ENCODE measurements at regions not wholly inside any gene's neighbourhood (a gene's known extent, or its start where the extent isn't known, plus 50 kb on each side); places are given as distances from the start of the nearest gene placed in this dataset.

GRCh38 chr22:44600207-44600785 is 101.7 kb upstream of the PRR5 start:
- Histone ChIP-seq H3K27me3 (ENCODE audit: control insufficient read depth in 4 of 4, insufficient read depth in 4 of 4, low read length in 3 of 4) (peaks cover 0 to 3% (median 0%) of the 10 kb centered on the region in 4 donors), H3K9me3 (ENCODE audit: control insufficient read depth in 4 of 4, low read length in 3 of 4) (no peaks in the 10 kb centered on the region), H3K4me1 (ENCODE audit: control insufficient read depth in 4 of 4, insufficient read depth in 4 of 4, low read length in 3 of 4) (no peaks in the 10 kb centered on the region), H3K36me3 (ENCODE audit: control insufficient read depth in 4 of 4, insufficient read depth in 3 of 4, low read depth in 1 of 4, low read length in 3 of 4) (no peaks in the 10 kb centered on the region), H3K27ac (ENCODE audit: low read depth in 1 of 2, low read length in 2 of 2) (no peak overlapping the region), H3K9ac (ENCODE audit: low read depth in 1 of 2, low read length in 2 of 2) (no peak overlapping the region), H3K4me3 (ENCODE audit: low read depth in 1 of 3, low read length in 3 of 3) (no peak overlapping the region)
- TF ChIP-seq RAD21 (IDR thresholded peaks at IDR 0.05): no peak
- no peak for TF ChIP-seq ZBTB33 (IDR thresholded peaks at IDR 0.05)
- WGBS: 77% methylated on average over 13 of the region's 13 CpGs
- no peak for DNase-seq (ENCODE audit: low spot score)

GRCh38 chr22:44599500-44600140 is 101.6 kb upstream of the RTL6 start:
- DNase-seq (ENCODE audit: low spot score): no peak
- no peaks in the 10 kb centered on the region for H3K9me3 ChIP-seq (ENCODE audit: control insufficient read depth in 4 of 4, low read length in 3 of 4)
- H3K27ac ChIP-seq (ENCODE audit: low read depth in 1 of 2, low read length in 2 of 2): no peak overlapping the region
- H3K4me3 ChIP-seq (ENCODE audit: low read depth in 1 of 3, low read length in 3 of 3): no peak overlapping the region
- WGBS: 82% methylated on average over 11 of the region's 11 CpGs
- H3K27me3 ChIP-seq (ENCODE audit: control insufficient read depth in 4 of 4, insufficient read depth in 4 of 4, low read length in 3 of 4): peaks cover 0 to 3% (median 0%) of the 10 kb centered on the region in 4 donors
- TF ChIP-seq HNF4G (IDR thresholded peaks at IDR 0.05): no peak
- TF ChIP-seq CTCF (IDR thresholded peaks at IDR 0.05; ENCODE audit: low read depth, low read length, missing input control): no peak
- no peak overlapping the region for H3K9ac ChIP-seq (ENCODE audit: low read depth in 1 of 2, low read length in 2 of 2)
- no peaks in the 10 kb centered on the region for H3K4me1 ChIP-seq (ENCODE audit: control insufficient read depth in 4 of 4, insufficient read depth in 4 of 4, low read length in 3 of 4)
- H3K36me3 ChIP-seq (ENCODE audit: control insufficient read depth in 4 of 4, insufficient read depth in 3 of 4, low read depth in 1 of 4, low read length in 3 of 4): no peaks in the 10 kb centered on the region

GRCh38 chr22:44599084-44599483 is 101.1 kb upstream of the RTL6 start:
- Histone ChIP-seq H3K27ac (ENCODE audit: low read depth in 1 of 2, low read length in 2 of 2) (no peak overlapping the region), H3K36me3 (ENCODE audit: control insufficient read depth in 4 of 4, insufficient read depth in 3 of 4, low read depth in 1 of 4, low read length in 3 of 4) (no peaks in the 10 kb centered on the region), H3K9me3 (ENCODE audit: control insufficient read depth in 4 of 4, low read length in 3 of 4) (no peaks in the 10 kb centered on the region), H3K4me1 (ENCODE audit: control insufficient read depth in 4 of 4, insufficient read depth in 4 of 4, low read length in 3 of 4) (no peaks in the 10 kb centered on the region), H3K9ac (ENCODE audit: low read depth in 1 of 2, low read length in 2 of 2) (no peak overlapping the region), H3K27me3 (ENCODE audit: control insufficient read depth in 4 of 4, insufficient read depth in 4 of 4, low read length in 3 of 4) (no peaks in the 10 kb centered on the region), H3K4me3 (ENCODE audit: low read depth in 1 of 3, low read length in 3 of 3) (no peak overlapping the region)
- no peak for DNase-seq (ENCODE audit: low spot score)
- TF ChIP-seq ATF3 (IDR thresholded peaks at IDR 0.05) (no peak), FOXA2 (IDR thresholded peaks at IDR 0.05) (no peak), JUND (IDR thresholded peaks at IDR 0.05) (no peak), CTCF (IDR thresholded peaks at IDR 0.05; ENCODE audit: low read depth, low read length, missing input control) (no peak), FOXA1 (IDR thresholded peaks at IDR 0.05) (no peak), GABPA (IDR thresholded peaks at IDR 0.05 in 1 of 2, conservative IDR thresholded peaks at IDR 0.05 in 1 of 2) (no peak), EGR1 (IDR thresholded peaks at IDR 0.05; ENCODE audit: low read depth in 2 of 2) (no peak), RXRA (IDR thresholded peaks at IDR 0.05) (no peak), RAD21 (IDR thresholded peaks at IDR 0.05) (no peak), HNF4A (conservative IDR thresholded peaks at IDR 0.05) (no peak), TAF1 (conservative IDR thresholded peaks at IDR 0.05) (no peak), YY1 (IDR thresholded peaks at IDR 0.05) (no peak), ZBTB33 (IDR thresholded peaks at IDR 0.05) (no peak)
- WGBS: 82% methylated on average over 9 of the region's 9 CpGs

Data from liver (tissue), 8 donors.